ENCODE measurements at regions not wholly inside any gene's neighbourhood (a gene's known extent, or its start where the extent isn't known, plus 50 kb on each side); places are given as distances from the start of the nearest gene placed in this dataset.

DNA sequence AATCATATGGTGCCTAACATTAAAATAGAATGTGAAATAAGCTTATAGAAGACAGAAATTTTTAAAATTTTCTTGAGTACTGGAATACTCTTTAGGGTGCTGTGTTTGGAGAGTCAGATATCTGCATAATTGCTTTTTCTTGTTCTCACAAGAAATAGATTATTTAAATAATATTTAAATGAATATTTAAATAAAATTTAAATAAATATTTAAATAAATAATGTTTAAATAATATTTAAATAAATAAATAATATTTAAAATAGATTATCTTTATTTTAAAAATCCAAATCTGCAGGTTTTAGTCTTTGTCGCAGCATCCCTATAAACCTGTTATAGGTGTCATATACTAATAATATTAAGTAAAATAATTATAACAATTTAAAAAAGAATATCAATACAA, 1589.4 kb downstream of the MAT2B start:
- no peak for DNase-seq (ENCODE audit: extremely low spot score)
- POLR2A ChIA-PET, result no interaction called here
- CTCF ChIA-PET, result interaction anchor here (1.0 to 1.6 kb wide), 3 partner anchors 8 to 11 kb away, joined by 3 to 6 read pairs (median 4); no protein-coding TSS in a partner anchor
- TF ChIP-seq, protein P1, sequence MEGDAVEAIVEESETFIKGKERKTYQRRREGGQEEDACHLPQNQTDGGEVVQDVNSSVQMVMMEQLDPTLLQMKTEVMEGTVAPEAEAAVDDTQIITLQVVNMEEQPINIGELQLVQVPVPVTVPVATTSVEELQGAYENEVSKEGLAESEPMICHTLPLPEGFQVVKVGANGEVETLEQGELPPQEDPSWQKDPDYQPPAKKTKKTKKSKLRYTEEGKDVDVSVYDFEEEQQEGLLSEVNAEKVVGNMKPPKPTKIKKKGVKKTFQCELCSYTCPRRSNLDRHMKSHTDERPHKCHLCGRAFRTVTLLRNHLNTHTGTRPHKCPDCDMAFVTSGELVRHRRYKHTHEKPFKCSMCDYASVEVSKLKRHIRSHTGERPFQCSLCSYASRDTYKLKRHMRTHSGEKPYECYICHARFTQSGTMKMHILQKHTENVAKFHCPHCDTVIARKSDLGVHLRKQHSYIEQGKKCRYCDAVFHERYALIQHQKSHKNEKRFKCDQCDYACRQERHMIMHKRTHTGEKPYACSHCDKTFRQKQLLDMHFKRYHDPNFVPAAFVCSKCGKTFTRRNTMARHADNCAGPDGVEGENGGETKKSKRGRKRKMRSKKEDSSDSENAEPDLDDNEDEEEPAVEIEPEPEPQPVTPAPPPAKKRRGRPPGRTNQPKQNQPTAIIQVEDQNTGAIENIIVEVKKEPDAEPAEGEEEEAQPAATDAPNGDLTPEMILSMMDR (IDR thresholded peaks at IDR 0.05; ENCODE audit: control extremely low read depth, extremely low read depth, low read depth, missing control alignments), result no peak

DNA sequence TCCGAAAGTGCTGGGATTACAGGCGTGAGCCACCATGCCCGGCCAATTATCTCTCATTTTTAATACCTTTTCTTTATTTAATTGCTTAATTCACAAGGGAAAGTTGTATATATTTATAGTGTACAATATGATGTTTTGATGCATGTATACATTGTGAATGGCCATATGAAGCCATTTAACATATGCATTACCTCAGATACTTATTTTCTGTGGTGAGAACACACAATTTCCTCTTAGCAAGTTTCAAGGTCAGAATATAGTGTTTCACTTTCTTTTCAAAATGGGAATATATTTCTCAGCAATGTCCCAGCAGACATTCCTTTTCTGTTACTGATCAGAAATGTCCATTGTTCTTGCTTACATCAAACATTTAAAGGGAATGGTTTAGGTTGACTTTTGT, 1596.3 kb downstream of the MAT2B start:
- DNase-seq (ENCODE audit: extremely low spot score), result no peak
- ChIA-PET POLR2A (no interaction called here), CTCF (no interaction called here)
- TF ChIP-seq, protein P1 (IDR thresholded peaks at IDR 0.05; ENCODE audit: control extremely low read depth, extremely low read depth, low read depth, missing control alignments), result no peak

DNA sequence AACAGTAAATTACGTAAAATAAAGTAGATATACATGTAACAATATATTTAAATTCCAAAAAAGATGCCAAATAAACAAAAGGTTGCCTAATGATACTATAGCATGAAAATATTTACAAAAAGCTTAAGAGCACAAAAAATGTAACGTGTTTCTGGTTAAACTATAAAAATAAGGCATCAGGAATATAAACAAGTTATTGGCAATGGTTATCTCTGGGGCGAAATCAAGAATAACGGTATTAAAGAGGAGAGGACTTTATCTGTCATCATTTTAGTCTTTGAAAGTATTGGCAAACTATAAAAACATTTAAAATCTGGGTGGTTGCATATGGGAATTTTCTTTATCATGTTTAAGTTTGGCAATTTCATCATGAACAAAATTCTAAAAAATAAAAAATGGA, 1599.2 kb downstream of the MAT2B start:
- POLR2A ChIA-PET, result no interaction called here
- TF ChIP-seq, protein P1 (IDR thresholded peaks at IDR 0.05; ENCODE audit: control extremely low read depth, extremely low read depth, low read depth, missing control alignments), result no peak
- CTCF ChIA-PET, result interaction anchor here (1.1 kb wide), 1 partner anchor 39 kb away, joined by 3 read pairs; no protein-coding TSS in a partner anchor

DNA sequence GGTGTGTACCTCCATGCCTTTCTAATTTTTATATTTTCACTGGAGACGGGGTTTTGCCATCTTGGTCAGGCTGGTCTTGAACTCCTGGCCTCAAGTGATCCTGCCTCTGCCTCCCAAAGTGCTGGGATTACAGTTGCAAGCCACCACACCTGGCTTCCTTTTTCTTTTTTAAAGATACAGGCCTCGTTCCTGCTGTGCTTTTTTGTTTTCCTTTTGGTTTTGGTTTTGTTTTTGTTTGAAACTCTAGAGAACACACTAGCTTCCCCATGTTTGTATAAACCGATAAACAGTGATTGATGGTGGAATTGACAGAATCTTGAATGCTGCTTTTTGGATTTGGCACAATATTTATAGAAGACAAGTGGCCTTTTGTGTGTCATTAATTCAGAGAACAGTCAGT, 1603.4 kb downstream of the MAT2B start:
- TF ChIP-seq, protein P1 (IDR thresholded peaks at IDR 0.05; ENCODE audit: control extremely low read depth, extremely low read depth, low read depth, missing control alignments), result no peak
- no peak for DNase-seq (ENCODE audit: extremely low spot score)
- CTCF ChIA-PET, result no interaction called here
- POLR2A ChIA-PET, result no interaction called here

More for the DNA sequence above, 1599.2 kb downstream of the MAT2B start:
- no peak for DNase-seq (ENCODE audit: extremely low spot score)

DNA sequence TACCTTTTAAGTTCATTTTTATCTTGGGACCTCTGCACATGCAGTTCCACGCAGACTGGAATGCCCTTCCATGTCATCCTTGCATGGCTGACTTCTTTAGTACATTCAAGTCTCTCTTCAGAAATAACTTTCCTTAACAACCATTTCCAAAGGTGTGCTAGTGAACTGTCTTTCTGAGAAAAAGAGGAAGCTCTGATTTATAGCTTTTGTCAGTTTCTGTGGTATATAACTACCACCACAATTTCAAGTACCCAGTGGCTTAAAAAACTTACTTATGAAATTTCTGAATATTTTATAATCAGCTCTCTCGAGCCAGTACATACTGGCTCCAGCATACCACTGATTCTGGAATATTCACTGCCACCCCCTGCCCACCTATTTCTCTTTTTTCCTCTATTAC, 1613.8 kb downstream of the MAT2B start:
- POLR2A ChIA-PET, result no interaction called here
- no peak for DNase-seq (ENCODE audit: extremely low spot score)
- CTCF ChIA-PET, result interaction anchor here (1.2 kb wide), 1 partner anchor 11 kb away, joined by 3 read pairs; no protein-coding TSS in a partner anchor
- TF ChIP-seq, protein P1 (IDR thresholded peaks at IDR 0.05; ENCODE audit: control extremely low read depth, extremely low read depth, low read depth, missing control alignments), result no peak

DNA sequence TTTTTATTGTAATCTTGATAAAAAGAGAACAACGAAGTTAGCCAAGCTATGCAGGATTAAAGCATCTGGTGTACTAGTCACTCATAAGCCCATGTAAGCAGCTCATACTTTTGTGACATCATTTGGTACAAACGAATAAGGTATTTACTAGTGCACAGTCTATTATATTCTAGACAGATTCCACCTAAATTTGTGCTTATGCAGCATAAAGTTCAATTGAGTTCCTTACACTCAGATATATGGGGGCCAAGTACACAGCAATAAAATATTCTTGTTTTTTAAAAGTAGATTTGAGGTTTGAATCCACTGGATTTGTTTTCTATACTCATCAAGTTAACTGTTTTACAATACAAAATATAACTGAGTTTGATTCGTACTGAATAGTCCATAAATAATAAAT, 1621.2 kb downstream of the MAT2B start:
- TF ChIP-seq, protein P1 (IDR thresholded peaks at IDR 0.05; ENCODE audit: control extremely low read depth, extremely low read depth, low read depth, missing control alignments), result no peak
- DNase-seq (ENCODE audit: extremely low spot score), result no peak
- ChIA-PET POLR2A (no interaction called here), CTCF (no interaction called here)

DNA sequence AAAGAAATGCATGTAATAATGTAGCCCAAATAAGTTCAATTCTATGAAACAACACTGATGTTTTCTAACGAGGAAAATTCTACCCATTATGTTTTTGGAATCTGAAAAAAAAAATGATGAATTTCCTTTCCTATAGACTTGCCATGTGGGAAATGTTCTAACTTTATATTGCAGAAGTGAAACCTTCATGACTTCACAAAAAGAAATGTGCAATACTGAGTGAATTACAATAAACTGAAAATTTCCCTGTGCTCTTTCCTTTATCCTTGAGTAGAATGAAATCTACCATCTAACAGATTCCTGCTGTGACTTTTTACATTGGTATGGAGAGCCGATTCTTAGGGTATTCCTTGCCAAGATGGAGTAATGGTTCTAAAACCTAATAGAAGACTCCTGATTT, 1622.5 kb downstream of the MAT2B start:
- ChIA-PET POLR2A (no interaction called here), CTCF (interaction anchor here (0.9 kb wide), 1 partner anchor 10 kb away, joined by 3 read pairs; no protein-coding TSS in a partner anchor)
- TF ChIP-seq, protein P1 (IDR thresholded peaks at IDR 0.05; ENCODE audit: control extremely low read depth, extremely low read depth, low read depth, missing control alignments), result no peak
- no peak for DNase-seq (ENCODE audit: extremely low spot score)

All from GM10248 (cell line).